Activated naive CD4-positive, alpha-beta T cell (primary cell): ENCODE measurements at regions not wholly inside any gene's neighbourhood (a gene's known extent, or its start where the extent isn't known, plus 50 kb on each side); places are given as distances from the start of the nearest gene placed in this dataset.
"Not testable (repeated sequence)": the region's sequence is repeated elsewhere in the genome, so short reads cannot be mapped to it uniquely, and the experiment has no call there.

Source experiments
- DNase-seq, 4 experiments: peaks; one replicate each; lab custom pipeline; 2025; lab: John Stamatoyannopoulos, UW

DNA sequence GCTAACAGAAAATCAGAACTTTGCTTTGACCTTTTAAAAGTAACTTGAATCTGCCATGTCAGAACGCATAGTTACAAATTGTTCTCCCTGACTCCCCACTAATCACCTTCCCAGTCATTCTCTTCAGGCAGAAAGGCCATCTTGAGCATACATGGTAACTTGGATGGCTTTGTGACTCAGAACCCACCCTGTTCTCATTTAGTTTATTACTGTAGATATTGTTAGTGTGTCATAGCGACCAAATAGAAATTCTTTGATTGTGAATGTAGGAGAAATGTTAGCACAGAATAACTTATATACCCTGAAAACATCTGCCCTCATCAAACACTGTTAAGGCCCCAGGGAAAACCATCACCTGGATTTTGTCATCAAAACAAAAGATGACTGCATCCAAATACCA is 382.0 kb downstream of the MAGEB5 start:
- DNase-seq: no peak

- DNase-seq: no peak
Measured at GRCh38 chrX:26590849-26591248, 374.9 kb downstream of the MAGEB5 start.

GRCh38 chrX:26586570-26586969 is 370.6 kb downstream of the MAGEB5 start:
- DNase-seq: no peak

DNA sequence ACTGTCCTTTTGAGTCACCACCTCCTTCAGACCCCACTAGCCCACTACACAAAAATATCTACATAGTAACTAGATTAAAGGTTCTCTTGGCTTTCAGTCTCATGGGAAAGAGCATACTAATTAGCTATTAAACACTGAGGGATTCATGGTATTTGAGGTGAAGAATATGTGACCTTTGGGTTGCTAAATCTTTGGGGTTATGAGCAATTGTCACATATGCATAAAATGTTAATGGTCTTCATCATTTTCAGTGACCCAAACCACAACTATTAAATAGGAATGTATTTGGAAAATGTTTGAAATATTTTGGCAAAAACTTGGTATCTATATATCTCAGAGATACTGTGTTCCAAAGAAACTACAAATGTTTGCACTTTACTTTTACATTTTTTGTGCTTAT is 365.1 kb downstream of the MAGEB5 start:
- no peak for DNase-seq

- no peak for DNase-seq
Measured at GRCh38 chrX:26580021-26580420, 364.1 kb downstream of the MAGEB5 start.

GRCh38 chrX:26574234-26574633 is 358.3 kb downstream of the MAGEB5 start:
- no peak for DNase-seq

DNA sequence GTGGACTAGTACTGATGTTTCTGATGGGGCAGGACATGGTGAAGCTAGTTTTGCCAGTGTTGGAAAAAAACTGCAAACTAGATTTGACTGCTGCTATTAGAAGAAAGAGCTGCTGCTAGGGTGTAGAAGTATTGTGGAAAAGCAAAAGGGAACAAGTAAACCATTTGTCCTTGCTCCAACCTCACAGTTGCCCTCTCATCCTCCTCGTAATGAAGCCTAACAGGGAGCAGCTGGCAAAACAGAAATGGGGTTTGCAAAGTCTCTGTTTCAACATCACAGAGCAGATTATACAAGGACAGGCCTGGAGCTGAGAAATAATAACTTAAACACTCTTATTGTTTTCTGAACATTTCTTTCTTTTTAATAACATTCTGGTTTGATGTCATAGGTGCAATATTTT is 346.2 kb downstream of the MAGEB5 start:
- DNase-seq: no peak

DNA sequence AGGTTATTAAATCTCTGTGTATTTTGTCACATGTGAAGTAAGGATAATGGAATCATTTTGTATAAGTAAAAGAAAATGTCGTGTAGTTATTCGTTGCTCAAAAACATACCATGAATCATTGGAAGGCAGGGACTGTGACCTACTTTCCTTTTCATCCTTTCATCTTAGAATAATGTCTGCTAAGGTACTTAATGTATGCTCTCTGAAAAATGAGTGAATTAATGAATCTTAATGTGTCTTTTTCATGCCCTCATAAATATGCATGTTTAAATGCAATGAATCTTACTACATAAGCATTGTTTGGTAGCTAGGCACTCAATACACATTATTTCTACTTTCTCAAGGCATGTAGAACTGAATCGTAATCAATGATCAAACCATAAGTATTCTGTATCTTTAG is 343.9 kb downstream of the MAGEB5 start:
- no peak for DNase-seq

- DNase-seq: no peak
Measured at GRCh38 chrX:26558719-26559386, 342.9 kb downstream of the MAGEB5 start.

DNA sequence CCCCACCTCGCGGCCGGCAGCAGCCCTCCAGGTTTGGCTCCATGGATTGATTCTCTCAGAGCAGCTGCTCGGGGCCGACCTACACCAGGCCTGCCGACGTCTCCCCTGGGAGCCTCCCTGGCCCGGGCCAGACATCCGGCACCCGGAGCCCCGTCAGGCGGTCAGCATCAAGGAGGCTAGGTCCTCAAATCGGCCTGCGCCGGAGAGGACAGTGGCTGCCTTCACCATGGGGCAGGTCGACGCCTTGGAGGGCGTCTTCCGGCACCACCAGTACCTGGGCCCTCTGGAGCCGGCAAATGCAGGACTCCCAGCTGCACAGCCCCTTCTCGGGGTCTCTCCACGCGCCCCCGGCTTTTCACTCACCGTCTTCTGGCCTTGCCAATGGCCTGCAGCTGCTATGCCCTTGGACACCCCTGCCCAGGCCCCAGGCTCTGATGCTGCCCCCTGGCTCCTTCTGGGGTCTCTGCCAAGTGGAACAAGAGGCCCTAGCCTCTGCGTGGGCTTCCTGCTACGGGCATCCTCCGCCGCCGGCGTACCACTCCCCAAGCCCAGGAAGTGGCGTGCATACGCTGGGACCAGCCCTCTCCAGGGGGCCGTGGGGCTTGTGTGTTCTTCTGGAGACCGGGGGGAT is 341.8 kb downstream of the MAGEB5 start:
- no peak for DNase-seq

- not testable (repeated sequence) for DNase-seq
Measured at GRCh38 chrX:26525768-26526167, 309.8 kb downstream of the MAGEB5 start.

DNA sequence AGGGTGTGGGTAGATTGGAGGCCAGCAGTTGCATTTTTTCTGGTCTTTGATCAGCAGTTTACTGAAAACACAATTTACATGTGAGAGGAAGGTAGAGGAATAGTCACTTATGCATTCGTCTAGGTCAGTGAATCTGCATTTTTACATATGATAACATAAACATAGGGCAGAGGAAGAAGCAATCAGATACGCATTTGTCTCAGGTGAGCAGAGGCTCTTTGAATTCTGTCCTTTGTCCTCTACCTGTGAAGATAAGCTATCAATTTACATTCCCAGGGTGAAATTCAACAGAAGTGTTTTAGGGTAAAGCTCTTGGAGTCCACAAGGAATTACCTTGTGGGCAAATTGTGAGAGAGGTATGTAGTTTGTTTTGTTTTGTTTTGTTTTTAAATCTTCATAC is 306.5 kb downstream of the MAGEB5 start:
- no peak for DNase-seq

DNA sequence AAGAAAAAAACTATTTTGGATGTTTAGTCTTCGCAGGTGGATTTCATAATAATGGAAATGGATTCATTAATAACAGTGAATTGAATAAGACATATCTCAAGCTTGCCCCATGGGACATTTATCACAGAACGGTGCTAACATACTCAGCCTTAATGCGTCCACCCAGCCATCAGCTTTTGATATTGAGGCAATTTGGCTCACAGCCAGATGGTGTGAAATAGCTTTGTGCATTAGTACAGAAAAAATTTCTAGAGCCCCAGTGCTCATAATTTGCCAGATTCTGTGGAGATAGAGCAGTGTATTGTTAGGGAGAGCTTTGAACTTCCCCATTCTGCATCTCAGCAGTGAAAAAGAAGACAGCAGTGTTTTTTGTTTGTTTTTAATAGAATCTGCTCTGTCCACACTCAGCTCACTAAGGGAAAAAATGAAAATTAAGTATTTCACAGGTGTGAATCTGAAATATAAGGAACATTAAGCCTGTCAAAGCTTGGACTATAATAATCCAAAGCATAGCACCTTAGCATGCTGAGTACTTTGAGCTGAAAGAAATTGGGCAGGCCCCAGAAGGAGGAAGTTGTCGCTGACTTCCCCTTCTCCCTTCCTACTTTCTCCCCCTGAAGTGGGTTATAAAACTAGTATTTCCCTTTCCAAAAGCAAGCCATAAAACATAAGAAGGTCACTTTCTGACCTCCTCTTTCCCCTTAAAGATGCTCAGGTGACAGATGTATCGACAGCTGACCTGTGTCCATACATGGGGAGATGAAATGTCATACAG is 295.8 kb downstream of the MAGEB5 start:
- no peak for DNase-seq

DNA sequence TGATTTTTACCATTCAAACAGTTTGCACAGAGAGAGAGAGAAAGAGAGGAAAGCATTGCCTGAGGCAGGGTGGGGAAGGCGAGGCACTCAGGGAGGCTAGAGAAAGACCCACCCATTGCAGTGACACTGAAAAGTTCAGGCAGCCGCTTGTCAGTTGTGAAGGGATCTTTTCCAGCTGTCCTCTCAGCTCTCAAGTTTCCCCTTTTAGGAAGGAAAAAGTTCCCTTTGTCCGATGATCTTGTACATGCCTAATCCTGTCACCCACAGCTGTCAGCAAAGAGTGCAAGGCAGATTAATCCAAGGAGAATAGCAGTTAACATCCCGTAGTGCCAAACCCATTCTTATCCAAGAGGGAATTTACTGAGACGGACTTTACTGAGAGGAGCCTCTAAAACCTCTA is 255.0 kb downstream of the MAGEB5 start:
- no peak for DNase-seq

DNA sequence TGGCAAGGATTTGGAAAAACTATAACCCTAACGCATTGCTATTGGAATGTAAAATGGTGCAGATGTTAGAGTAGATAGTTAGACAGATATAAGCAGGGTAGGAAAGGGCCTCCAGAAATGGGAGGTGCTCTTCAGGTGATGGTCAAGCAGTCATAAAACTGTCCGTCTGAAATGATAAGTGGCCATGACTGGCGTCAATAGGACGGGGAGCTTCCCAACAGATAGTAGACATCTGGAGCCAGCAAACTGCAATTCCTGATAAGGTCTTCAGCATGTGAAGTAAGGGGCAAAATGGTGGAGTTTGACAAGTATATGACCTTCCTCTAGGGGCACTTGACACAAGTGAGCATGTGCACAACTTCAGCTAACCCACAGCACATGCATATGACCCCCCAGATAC is 250.4 kb downstream of the MAGEB5 start:
- DNase-seq: no peak

GRCh38 chrX:26445288-26445687 is 229.3 kb downstream of the MAGEB5 start:
- no peak for DNase-seq

- not testable (repeated sequence) for DNase-seq
Measured at GRCh38 chrX:26444417-26444816, 228.4 kb downstream of the MAGEB5 start.

- no peak for DNase-seq
Measured at GRCh38 chrX:26442340-26442739, 226.4 kb downstream of the MAGEB5 start.

GRCh38 chrX:26414534-26414933 is 198.6 kb downstream of the MAGEB5 start:
- no peak for DNase-seq

- no peak for DNase-seq
Measured at GRCh38 chrX:26411045-26411444, 195.1 kb downstream of the MAGEB5 start.

DNA sequence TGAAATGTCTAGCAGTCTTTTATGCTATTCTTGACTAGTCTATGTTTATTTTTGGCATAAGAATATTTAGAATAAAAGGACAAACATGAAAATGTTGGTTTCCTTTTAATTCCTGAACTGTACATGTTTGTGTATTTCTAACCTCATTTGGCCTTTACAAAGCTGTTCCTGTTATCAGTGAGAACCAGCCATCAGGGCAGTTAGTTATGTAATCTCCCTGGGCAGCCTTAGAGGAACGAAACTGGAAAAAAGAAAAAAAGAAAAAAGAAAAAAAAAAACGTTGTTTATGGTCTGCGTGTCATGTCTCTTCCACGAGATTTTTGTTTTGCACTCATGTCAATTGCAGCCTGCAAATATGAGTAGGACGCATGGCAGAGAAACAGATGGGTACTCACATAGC is 193.7 kb downstream of the MAGEB5 start:
- DNase-seq: no peak

- DNase-seq: no peak
Measured at GRCh38 chrX:26387906-26388305, 171.9 kb downstream of the MAGEB5 start.

GRCh38 chrX:26376037-26376708 is 160.2 kb downstream of the MAGEB5 start:
- DNase-seq: no peak
